ENCODE measurements at regions not wholly inside any gene's neighbourhood (a gene's known extent, or its start where the extent isn't known, plus 50 kb on each side); places are given as distances from the start of the nearest gene placed in this dataset.

DNA sequence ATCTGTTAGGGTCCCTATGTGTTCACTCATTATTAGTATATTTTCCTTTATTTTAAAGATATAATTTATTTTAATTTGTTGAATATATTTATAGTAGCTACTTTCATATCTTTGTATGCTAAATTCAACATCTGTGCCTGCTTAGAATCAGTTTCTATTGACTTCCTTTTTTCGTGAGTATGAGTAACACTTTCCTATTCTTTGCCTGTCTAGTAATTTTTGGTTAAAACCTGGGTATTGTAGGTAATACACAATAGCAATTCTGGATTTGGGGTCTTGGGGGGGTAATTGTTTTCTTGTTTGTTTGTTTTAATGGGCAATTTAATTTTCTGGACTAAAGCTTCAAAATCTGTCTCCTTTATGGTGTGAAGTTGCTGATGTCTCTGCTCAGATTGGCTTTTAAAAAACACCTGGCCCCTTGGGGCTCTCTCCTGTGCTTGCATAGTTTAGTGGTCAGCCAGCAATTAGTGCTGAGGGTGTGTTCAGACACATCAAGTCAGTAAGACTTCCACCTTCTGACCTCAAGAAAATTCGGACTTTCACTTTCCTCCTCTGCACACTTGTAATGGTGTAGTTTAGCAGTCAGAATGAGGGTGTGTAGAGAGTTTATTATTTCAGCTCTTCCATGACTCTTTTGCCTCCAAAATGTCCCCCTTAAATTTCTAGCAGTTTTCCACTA, 124.4 kb upstream of the MAP1B start:
- TF ChIP-seq REST (IDR thresholded peaks at IDR 0.05; ENCODE audit: insufficient read depth in 1 of 2, low read depth in 2 of 2, low read length in 2 of 2) (no peak), POLR2AphosphoS5 (IDR thresholded peaks at IDR 0.05; ENCODE audit: low read depth, low read length) (no peak), TAF1 (IDR thresholded peaks at IDR 0.05; ENCODE audit: borderline replicate concordance, insufficient read depth, low read length) (no peak)

Data from PFSK-1 (cell line).